Ovary (tissue), 7 donors: ENCODE measurements at regions not wholly inside any gene's neighbourhood (a gene's known extent, or its start where the extent isn't known, plus 50 kb on each side); places are given as distances from the start of the nearest gene placed in this dataset.

Experiments used
- DNase-seq, 5 donors: peaks; one replicate each; pipeline ENCODE4 v3.0.0-alpha.2; 2019 to 2020
- H3K27ac ChIP-seq, 2 donors: fragments of 200-600 bp; one replicate each; pipeline versions ENCODE4 v1.5.1 to v1.8.0; 2019 to 2022
- H3K27me3 ChIP-seq: fragments of 200-600 bp; one replicate; pipeline ENCODE4 v1.8.0; 2022
- H3K36me3 ChIP-seq: fragments of 200-600 bp; sonication (generic); one replicate; pipeline ENCODE4 v1.5.1; 2019
- H3K4me1 ChIP-seq: one replicate; pipeline ENCODE4 v1.8.1; 2013; ENCODE audit warnings: mild to moderate bottlenecking, moderate library complexity; ENCODE audit not compliant: insufficient read depth
- H3K4me3 ChIP-seq: fragments of 200-600 bp; sonication (generic); one replicate; pipeline ENCODE4 v1.5.1; 2017
- H3K9me3 ChIP-seq, 2 donors: fragments of 200-600 bp in 1 of 2; sonication (generic) in 1 of 2; one replicate each; pipeline versions ENCODE4 v1.5.1 to v1.8.1; 2013 to 2019; ENCODE audit warnings: mild to moderate bottlenecking in 1 of 2, moderate library complexity in 1 of 2
- CTCF ChIP-seq, 3 donors: fragments of 450-650 bp in 2 of 3; fragments of 200-600 bp in 1 of 3; IDR thresholded peaks; one replicate each; pipeline versions ENCODE4 v1.5.1 to v1.8.0; 2016 to 2022; ENCODE audit warnings: antibody characterized with exemption in 3 of 3, mild to moderate bottlenecking in 1 of 3
- EP300 ChIP-seq: sonication (generic); formaldehyde crosslinking; IDR thresholded peaks from one replicate; pipeline ENCODE4 v1.6.1; 2017; ENCODE audit warnings: antibody characterized with exemption
- POLR2A ChIP-seq: fragments of 450-650 bp; IDR thresholded peaks from one replicate; pipeline ENCODE4 v1.6.1; 2017; ENCODE audit warnings: antibody characterized with exemption, mild to moderate bottlenecking, moderate library complexity
- WGBS, 3 donors: extraction: QIAGEN DNeasy Blood & Tissue Kit in 1 of 3; methylation state at CpG; one replicate each; pipeline versions ENCODE4 v1.1.5 to v1.1.7; 2013 to 2017; 5-methylcytosine and 5-hydroxymethylcytosine counted together
- intact Hi-C, 4 donors: fragments of 100-400 bp; cut with DNase I; formaldehyde crosslinking; loops; one replicate each; pipeline versions ENCODE4 v1.11.0 to v1.15.1; 2022 to 2023
- donor health status: DM: no; HTN: no; CAD: no; lungs with moderate emphysema.
- donor health status: DM: no; HTN: no; CAD: no.
- donor health status: Bipolar disorder and iron deficiency.
- donor health status: DM: no; HTN: no; CAD: no.
- donor health status: DM: yes; HTN: yes; CAD: no.

GRCh38 chr4:14829795-14830194 is 172.5 kb upstream of the CPEB2 start:
- no peaks in the 10 kb centered on the region for H3K27me3 ChIP-seq
- intact Hi-C loops = no loop called here
- H3K9me3 ChIP-seq = no peaks in the 10 kb centered on the region
- H3K4me1 ChIP-seq = no peaks in the 10 kb centered on the region
- TF ChIP-seq EP300 (no peak), CTCF (IDR thresholded peaks at IDR 0.05) (no peak), POLR2A (no peak)
- no peak for DNase-seq
- no peak overlapping the region for H3K4me3 ChIP-seq
- H3K36me3 ChIP-seq = no peaks in the 10 kb centered on the region
- 79 to 87% (median 81%) methylated on average over 4 of the region's 4 CpGs for WGBS, 3 donors
- no peak overlapping the region for H3K27ac ChIP-seq

GRCh38 chr4:14831416-14831815 is 170.9 kb upstream of the CPEB2 start:
- no peaks in the 10 kb centered on the region for H3K27me3 ChIP-seq
- H3K4me3 ChIP-seq = no peak overlapping the region
- H3K9me3 ChIP-seq = no peaks in the 10 kb centered on the region
- WGBS, 3 donors = 34 to 45% (median 41%) methylated on average over 1 of the region's 1 CpG
- TF ChIP-seq POLR2A (no peak), EP300 (no peak), CTCF (IDR thresholded peaks at IDR 0.05) (no peak)
- H3K27ac ChIP-seq = no peak overlapping the region
- H3K4me1 ChIP-seq = no peaks in the 10 kb centered on the region
- no peaks in the 10 kb centered on the region for H3K36me3 ChIP-seq
- intact Hi-C loops = no loop called here
- DNase-seq = no peak

GRCh38 chr4:14833053-14833452 is 169.2 kb upstream of the CPEB2 start:
- H3K27ac ChIP-seq = no peak overlapping the region
- no peak for DNase-seq
- intact Hi-C loops = no loop called here
- TF ChIP-seq EP300 (no peak), CTCF (IDR thresholded peaks at IDR 0.05) (no peak), POLR2A (no peak)
- H3K4me3 ChIP-seq = no peak overlapping the region
- H3K36me3 ChIP-seq = no peaks in the 10 kb centered on the region
- no peaks in the 10 kb centered on the region for H3K4me1 ChIP-seq
- 32 to 39% (median 39%) methylated on average over 5 of the region's 5 CpGs for WGBS, 3 donors
- no peaks in the 10 kb centered on the region for H3K27me3 ChIP-seq
- no peaks in the 10 kb centered on the region for H3K9me3 ChIP-seq

- no peak for DNase-seq
- Histone ChIP-seq H3K4me1 (no peaks in the 10 kb centered on the region), H3K27ac (no peak overlapping the region), H3K9me3 (no peaks in the 10 kb centered on the region), H3K36me3 (no peaks in the 10 kb centered on the region), H3K4me3 (no peak overlapping the region), H3K27me3 (no peaks in the 10 kb centered on the region)
- intact Hi-C loops = no loop called here
- WGBS, 3 donors = 18 to 30% (median 28%) methylated on average over 1 of the region's 1 CpG
- TF ChIP-seq POLR2A (no peak), EP300 (no peak), CTCF (IDR thresholded peaks at IDR 0.05) (no peak)
Measured at GRCh38 chr4:14834382-14834781, 167.9 kb upstream of the CPEB2 start.

GRCh38 chr4:14835288-14835687 is 167.0 kb upstream of the CPEB2 start:
- no peak overlapping the region for H3K4me3 ChIP-seq
- intact Hi-C loops = no loop called here

More at GRCh38 chr4:14835288-14835687, 167.0 kb upstream of the CPEB2 start:
- H3K27ac ChIP-seq = no peak overlapping the region
- no peaks in the 10 kb centered on the region for H3K27me3 ChIP-seq
- H3K4me1 ChIP-seq = no peaks in the 10 kb centered on the region
- no peak for TF ChIP-seq EP300
- no peak for TF ChIP-seq CTCF (IDR thresholded peaks at IDR 0.05)
- TF ChIP-seq POLR2A = no peak
- DNase-seq = no peak
- H3K36me3 ChIP-seq = no peaks in the 10 kb centered on the region
- 35 to 41% (median 38%) methylated on average over 1 of the region's 1 CpG for WGBS, 3 donors
- no peaks in the 10 kb centered on the region for H3K9me3 ChIP-seq
